ENCODE measurements at regions not wholly inside any gene's neighbourhood (a gene's known extent, or its start where the extent isn't known, plus 50 kb on each side); places are given as distances from the start of the nearest gene placed in this dataset.
"Not testable (repeated sequence)": the region's sequence is repeated elsewhere in the genome, so short reads cannot be mapped to it uniquely, and the experiment has no call there.

DNA sequence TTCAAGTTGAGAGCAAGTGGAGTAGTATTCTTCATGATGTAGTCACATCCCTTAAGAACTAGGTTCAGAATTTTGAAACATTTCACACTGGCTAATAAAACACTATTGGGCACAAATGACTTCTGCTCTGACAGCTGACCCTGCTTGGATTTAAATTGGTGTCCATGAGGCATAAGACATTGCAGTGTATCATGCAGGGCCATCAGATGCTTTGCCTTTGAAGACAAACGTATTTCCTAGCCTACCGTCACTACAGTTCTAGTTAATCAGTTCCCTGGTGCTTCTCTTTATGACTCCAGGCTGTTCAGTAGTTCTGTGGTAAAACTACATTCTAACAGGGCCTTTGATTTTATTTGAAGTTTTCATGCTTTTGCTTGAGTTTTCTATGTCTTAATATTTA lies 168.5 kb upstream of the ZNF804B start:
- no peak overlapping the region for H3K27ac ChIP-seq
- TF ChIP-seq, protein P1, sequence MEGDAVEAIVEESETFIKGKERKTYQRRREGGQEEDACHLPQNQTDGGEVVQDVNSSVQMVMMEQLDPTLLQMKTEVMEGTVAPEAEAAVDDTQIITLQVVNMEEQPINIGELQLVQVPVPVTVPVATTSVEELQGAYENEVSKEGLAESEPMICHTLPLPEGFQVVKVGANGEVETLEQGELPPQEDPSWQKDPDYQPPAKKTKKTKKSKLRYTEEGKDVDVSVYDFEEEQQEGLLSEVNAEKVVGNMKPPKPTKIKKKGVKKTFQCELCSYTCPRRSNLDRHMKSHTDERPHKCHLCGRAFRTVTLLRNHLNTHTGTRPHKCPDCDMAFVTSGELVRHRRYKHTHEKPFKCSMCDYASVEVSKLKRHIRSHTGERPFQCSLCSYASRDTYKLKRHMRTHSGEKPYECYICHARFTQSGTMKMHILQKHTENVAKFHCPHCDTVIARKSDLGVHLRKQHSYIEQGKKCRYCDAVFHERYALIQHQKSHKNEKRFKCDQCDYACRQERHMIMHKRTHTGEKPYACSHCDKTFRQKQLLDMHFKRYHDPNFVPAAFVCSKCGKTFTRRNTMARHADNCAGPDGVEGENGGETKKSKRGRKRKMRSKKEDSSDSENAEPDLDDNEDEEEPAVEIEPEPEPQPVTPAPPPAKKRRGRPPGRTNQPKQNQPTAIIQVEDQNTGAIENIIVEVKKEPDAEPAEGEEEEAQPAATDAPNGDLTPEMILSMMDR (IDR thresholded peaks at IDR 0.05), result no peak
- no peak overlapping the region for H3K4me3 ChIP-seq
- DNase-seq (ENCODE audit: low spot score), result no peak

DNA sequence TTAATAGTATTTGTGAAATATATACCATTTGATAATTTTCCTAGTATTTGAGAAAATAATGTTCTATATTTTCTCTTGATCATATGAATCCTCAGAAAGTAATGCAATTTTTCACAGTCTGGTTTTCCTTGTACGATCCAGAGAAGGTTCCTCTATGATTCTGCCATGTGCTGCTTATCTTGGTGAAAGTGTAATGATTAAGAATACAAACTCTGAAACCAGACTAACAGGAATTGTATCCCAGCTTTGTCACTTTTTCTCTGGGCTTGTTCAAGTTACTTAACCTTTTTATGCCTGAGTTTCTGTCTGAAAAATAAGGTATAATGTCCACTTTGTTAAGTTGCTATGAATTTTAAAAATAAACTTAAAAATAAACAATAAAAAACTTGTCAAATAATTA lies 169.6 kb upstream of the ZNF804B start:
- H3K27ac ChIP-seq, result no peak overlapping the region
- no peak overlapping the region for H3K4me3 ChIP-seq
- TF ChIP-seq, protein P1 (IDR thresholded peaks at IDR 0.05), result no peak
- no peak for DNase-seq (ENCODE audit: low spot score)

DNA sequence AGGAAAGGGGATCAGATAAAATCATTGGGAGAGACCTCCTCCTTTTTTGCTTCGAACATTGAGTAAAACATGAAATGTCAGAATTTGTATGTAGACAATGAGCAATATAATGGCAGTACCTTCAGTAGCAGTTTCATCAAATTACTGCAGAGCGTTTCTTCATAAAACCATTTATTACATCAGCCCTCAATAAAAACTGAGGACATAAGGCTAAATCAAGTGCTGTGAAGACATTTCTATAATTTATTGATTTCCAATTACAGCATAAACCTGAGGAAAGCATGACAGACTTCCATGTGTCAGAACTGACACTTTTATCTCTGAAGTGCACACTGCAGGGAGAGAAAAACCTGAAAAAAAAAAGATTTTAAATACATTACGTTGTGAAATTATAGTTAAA lies 172.6 kb upstream of the ZNF804B start:
- no peak overlapping the region for H3K4me3 ChIP-seq
- no peak for DNase-seq (ENCODE audit: low spot score)
- TF ChIP-seq, protein P1 (IDR thresholded peaks at IDR 0.05), result no peak

DNA sequence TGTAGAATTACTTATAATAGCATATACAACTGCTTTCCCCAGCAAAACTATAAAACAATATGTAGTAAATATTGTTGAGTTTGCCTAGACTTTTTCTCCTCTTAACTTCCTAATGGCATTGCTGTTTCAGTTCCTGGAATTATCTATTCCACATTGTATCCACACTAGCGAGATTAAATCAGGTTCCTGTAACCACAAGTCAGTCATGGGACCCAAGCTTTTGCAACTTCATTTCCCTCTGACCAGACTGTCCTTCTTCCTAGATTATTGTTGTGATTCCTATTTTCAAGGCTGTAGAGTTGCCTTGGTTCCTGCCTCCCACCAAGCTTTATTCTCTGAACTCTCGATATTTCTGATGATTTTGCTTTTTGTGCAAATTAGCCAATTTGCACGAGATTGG lies 173.3 kb upstream of the ZNF804B start:
- Histone ChIP-seq H3K4me3 (no peak overlapping the region), H3K27ac (no peak overlapping the region)
- no peak for DNase-seq (ENCODE audit: low spot score)
- TF ChIP-seq, protein P1 (IDR thresholded peaks at IDR 0.05), result no peak

More for the DNA sequence above, 172.6 kb upstream of the ZNF804B start:
- H3K27ac ChIP-seq, result no peak overlapping the region

DNA sequence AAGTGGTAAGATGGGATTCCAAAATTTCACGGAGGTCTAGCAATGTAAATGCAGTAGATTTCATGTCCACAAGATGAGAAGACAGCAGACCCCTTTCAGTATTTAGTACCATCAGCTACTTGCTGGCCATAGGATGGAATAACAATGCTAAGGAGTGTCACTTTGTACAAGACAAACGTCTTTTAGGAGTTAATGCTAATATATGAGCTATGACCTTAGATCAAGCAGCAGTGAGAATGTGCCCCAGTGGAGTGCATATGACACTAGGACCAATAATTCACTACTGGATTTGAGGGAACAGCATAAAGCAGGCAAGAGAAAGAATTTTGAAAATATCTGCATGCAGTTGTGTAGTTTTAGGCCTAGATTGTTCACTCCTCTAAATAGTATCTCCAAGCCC lies 182.8 kb upstream of the ZNF804B start:
- Histone ChIP-seq H3K4me3 (no peak overlapping the region), H3K27ac (no peak overlapping the region)
- DNase-seq (ENCODE audit: low spot score), result no peak
- TF ChIP-seq, protein P1 (IDR thresholded peaks at IDR 0.05), result no peak

DNA sequence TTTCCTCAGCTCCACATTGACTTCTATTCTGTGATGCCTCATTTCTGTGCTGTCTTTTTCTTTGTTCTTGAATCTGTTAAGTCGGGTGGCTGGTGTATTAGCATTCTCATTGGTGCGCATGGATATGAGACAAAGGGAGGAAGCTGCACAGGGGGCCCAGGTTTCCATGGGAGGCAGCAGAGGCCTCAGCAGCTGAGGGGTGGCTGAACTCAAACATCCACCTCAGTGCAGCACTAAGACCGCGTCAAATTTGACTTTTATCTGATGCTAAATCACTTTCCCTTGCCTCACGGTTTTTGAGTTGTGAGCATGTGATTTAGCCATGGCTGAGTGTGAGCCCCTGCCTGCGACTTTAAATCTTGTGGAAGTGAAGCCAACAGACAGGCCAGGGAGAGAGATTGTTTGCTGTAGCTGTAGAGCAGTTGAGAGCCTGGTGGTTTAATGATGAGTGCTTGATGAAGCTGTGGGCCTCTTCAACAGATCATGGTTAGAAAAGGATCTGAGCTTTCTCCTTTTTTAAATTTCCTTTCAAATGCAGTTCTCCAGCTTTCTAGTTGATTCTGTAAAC lies 193.3 kb upstream of the ZNF804B start:
- Histone ChIP-seq H3K27ac (no peak overlapping the region), H3K4me3 (no peak overlapping the region)
- DNase-seq (ENCODE audit: low spot score), result no peak
- TF ChIP-seq, protein P1 (IDR thresholded peaks at IDR 0.05), result no peak

DNA sequence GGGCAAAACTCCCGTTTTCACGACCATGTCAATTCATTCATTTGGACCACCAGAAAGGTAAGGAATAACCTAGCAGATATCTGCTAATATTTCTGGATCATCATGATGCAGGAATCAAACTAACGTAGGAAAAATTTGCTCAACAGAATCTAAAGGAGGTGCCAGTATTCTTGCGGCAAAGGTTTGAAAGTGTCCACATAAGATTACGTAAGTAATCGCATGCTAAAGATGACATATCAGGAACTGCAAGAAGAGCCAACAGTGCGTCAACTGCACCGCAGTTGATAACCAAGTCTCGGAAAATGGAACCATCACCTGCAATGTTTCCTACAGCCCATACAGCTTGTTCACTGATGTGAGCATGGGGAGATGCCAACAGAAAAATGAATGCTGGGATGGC lies 194.1 kb upstream of the ZNF804B start:
- Histone ChIP-seq H3K4me3 (no peak overlapping the region), H3K27ac (no peak overlapping the region)
- TF ChIP-seq, protein P1 (IDR thresholded peaks at IDR 0.05), result no peak
- no peak for DNase-seq (ENCODE audit: low spot score)

DNA sequence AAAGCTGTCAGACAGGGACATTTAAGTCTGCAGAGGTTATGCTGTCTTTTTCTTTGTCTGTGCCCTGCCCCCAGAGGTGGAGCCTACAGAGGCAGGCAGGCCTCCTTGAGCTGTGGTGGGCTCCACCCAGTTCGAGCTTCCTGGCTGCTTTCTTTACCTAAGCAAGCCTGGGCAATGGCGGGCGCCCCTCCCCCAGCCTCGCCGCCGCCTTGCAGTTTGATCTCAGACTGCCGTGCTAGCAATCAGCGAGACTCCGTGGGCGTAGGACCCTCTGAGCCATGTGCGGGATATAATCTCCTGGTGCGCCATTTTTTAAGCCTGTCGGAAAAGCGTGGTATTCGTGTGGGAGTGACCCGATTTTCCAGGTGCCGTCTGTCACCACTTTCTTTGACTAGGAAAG lies 203.1 kb upstream of the ZNF804B start:
- not testable (repeated sequence) for DNase-seq (ENCODE audit: low spot score); H3K27ac ChIP-seq; H3K4me3 ChIP-seq

DNA sequence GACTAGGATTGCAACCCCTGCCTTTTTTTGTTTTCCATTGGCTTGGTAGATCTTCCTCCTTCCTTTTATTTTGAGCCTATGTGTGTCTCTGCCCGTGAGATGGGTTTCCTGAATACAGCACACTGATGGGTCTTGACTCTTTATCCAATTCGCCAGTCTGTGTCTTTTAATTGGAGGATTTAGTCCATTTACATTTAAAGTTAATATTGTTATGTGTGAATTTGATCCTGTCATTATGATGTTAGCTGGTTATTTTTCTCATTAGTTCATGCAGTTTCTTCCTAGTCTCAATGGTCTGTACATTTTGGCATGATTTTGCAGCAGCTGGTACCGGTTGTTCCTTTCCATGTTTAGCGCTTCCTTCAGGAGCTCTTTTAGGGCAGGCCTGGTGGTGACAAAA lies 204.7 kb upstream of the ZNF804B start:
- not testable (repeated sequence) for H3K4me3 ChIP-seq; H3K27ac ChIP-seq; DNase-seq (ENCODE audit: low spot score)
